Endothelial cell of umbilical vein (primary cell): ENCODE measurements at regions not wholly inside any gene's neighbourhood (a gene's known extent, or its start where the extent isn't known, plus 50 kb on each side); places are given as distances from the start of the nearest gene placed in this dataset.

Experiments
- BruUV-seq: library from RNA; stranded (reverse); fragments of 400-500 nt; replicated peaks from 2 replicates; lab custom pipeline; 2021; lab: Mats Ljungman, UMichigan
- CTCF ChIA-PET: fragments of 300-600, 350-600 bp; sonication (Branson Sonifier 250); formaldehyde crosslinking; loops from one replicate; lab custom pipeline; 2021; ENCODE audit warnings: antibody characterized with exemption, inconsistent platforms; lab: Charles Lee
- POLR2A ChIA-PET: fragments of 300-600, 350-600 bp; sonication (Branson Sonifier 250); formaldehyde crosslinking; loops from one replicate; lab custom pipeline; 2021; ENCODE audit warnings: antibody characterized with exemption, inconsistent platforms; lab: Charles Lee
- DNase-seq: peaks from one replicate; pipeline ENCODE4 v3.0.0-alpha.2; 2011; ENCODE audit warnings: low read depth, low spot score
- FAIRE-seq: peaks from 2 replicates; lab custom pipeline; 2011; peaks lifted over from hg19 to GRCh38; lab: Jason Lieb, UNC
- H2AFZ ChIP-seq: 2 replicates; pipeline ENCODE4 v1.6.0; 2012; ENCODE audit warnings: low read depth, low read length, control low read depth, inconsistent platforms
- H3K27ac ChIP-seq: 2 replicates; pipeline ENCODE4 v1.5.1; 2011; ENCODE audit warnings: low read depth, mild to moderate bottlenecking, control low read depth, low read length, moderate library complexity; ENCODE audit not compliant: insufficient read depth
- H3K27me3 ChIP-seq, 2 experiments: 2 replicates each; pipeline versions ENCODE4 v1.6.0 to v1.6.1; 2011; ENCODE audit warnings: low read length in 2 of 2, mixed read lengths in 1 of 2; ENCODE audit not compliant: control insufficient read depth in 2 of 2, insufficient read depth in 2 of 2
- H3K36me3 ChIP-seq, 2 experiments: 2 replicates in 1 of 2; 3 replicates in 1 of 2; pipeline ENCODE4 v1.5.1; 2011; ENCODE audit warnings: low read length in 2 of 2, mild to moderate bottlenecking in 1 of 2, moderate library complexity in 1 of 2; ENCODE audit not compliant: control insufficient read depth in 2 of 2, insufficient read depth in 2 of 2; ENCODE audit errors: extremely low read depth in 1 of 2
- H3K4me1 ChIP-seq: 3 replicates; pipeline ENCODE4 v1.5.1; 2011; ENCODE audit warnings: mild to moderate bottlenecking, low read length; ENCODE audit not compliant: control insufficient read depth, insufficient read depth; ENCODE audit errors: extremely low read depth
- H3K4me2 ChIP-seq: 2 replicates; pipeline ENCODE4 v1.6.1; 2011; ENCODE audit warnings: low read length, control low read depth, mixed read lengths; ENCODE audit not compliant: insufficient read depth
- H3K4me3 ChIP-seq, 3 experiments: fragments of 200-600 bp in 1 of 3; sonication (generic), shearing (Covaris generic) in 1 of 3; replicated peaks in 1 of 3; 2 replicates each; pipeline ENCODE4 v1.5.1; 2011 to 2016; ENCODE audit warnings: control low read depth in 3 of 3, low read length in 3 of 3, mild to moderate bottlenecking in 2 of 3, inconsistent platforms in 1 of 3, low read depth in 1 of 3, moderate library complexity in 1 of 3; ENCODE audit not compliant: insufficient read depth in 1 of 3
- H3K79me2 ChIP-seq: 2 replicates; pipeline ENCODE4 v1.6.0; 2012; ENCODE audit warnings: low read length, inconsistent platforms; ENCODE audit not compliant: control insufficient read depth, insufficient read depth
- H3K9ac ChIP-seq: replicated peaks from 2 replicates; pipeline ENCODE3; 2011; ENCODE audit warnings: low read length, control low read depth; ENCODE audit not compliant: insufficient read depth; ENCODE audit errors: extremely low read depth
- H3K9me1 ChIP-seq: replicated peaks from 3 replicates; pipeline ENCODE4 v1.6.0; 2011; ENCODE audit warnings: mild to moderate bottlenecking, low read length; ENCODE audit not compliant: control insufficient read depth, insufficient read depth; ENCODE audit errors: extremely low read depth
- H3K9me3 ChIP-seq: replicated peaks from 2 replicates; pipeline ENCODE4 v1.5.1; 2012; ENCODE audit warnings: low read length, inconsistent platforms; ENCODE audit not compliant: control insufficient read depth, insufficient read depth
- H4K20me1 ChIP-seq: replicated peaks from 2 replicates; pipeline ENCODE3; 2011; ENCODE audit warnings: mild to moderate bottlenecking, low read length; ENCODE audit not compliant: control insufficient read depth, insufficient read depth; ENCODE audit errors: extremely low read depth
- EZH2 ChIP-seq: IDR thresholded peaks from 2 replicates; pipeline ENCODE4 v1.6.1; 2012; ENCODE audit warnings: borderline replicate concordance, low read depth, mild to moderate bottlenecking, moderate library complexity, low read length, inconsistent platforms; ENCODE audit not compliant: severe bottlenecking
- FOS ChIP-seq: IDR thresholded peaks from 2 replicates; pipeline ENCODE4 v1.6.1; 2011; ENCODE audit warnings: mild to moderate bottlenecking, low read length, moderate library complexity, borderline replicate concordance; ENCODE audit not compliant: insufficient read depth
- GATA2 ChIP-seq: IDR thresholded peaks from 2 replicates; pipeline ENCODE4 v1.7.0; 2011; ENCODE audit warnings: low read depth, mild to moderate bottlenecking, moderate library complexity, mixed read lengths, low read length; ENCODE audit not compliant: insufficient read length, insufficient read depth
- JUN ChIP-seq: IDR thresholded peaks from 2 replicates; pipeline ENCODE4 v1.6.1; 2011; ENCODE audit warnings: borderline replicate concordance, low read depth; ENCODE audit not compliant: insufficient read length, insufficient read depth
- MYC ChIP-seq: IDR thresholded peaks from one replicate; pipeline ENCODE4 v1.6.1; 2011; ENCODE audit warnings: mild to moderate bottlenecking, low read depth, low read length
- POLR2A ChIP-seq: IDR thresholded peaks from 2 replicates; pipeline ENCODE4 v1.6.1; 2012; ENCODE audit warnings: low read depth, mild to moderate bottlenecking, control low read depth, low read length
- POLR2AphosphoS5 ChIP-seq: IDR thresholded peaks from 2 replicates; pipeline ENCODE4 v1.6.1; 2012; ENCODE audit warnings: low read depth, mild to moderate bottlenecking, control low read depth, low read length, moderate library complexity; ENCODE audit not compliant: insufficient read depth
- dilution Hi-C: fragments of 300-500 bp; cut with MboI; formaldehyde crosslinking; loops from one replicate; pipeline ENCODE4 v1.15.0; 2019; ENCODE audit warnings: low sequenced_read_pairs; ENCODE audit not compliant: extremely low pct_ligation_motif_present
- intact Hi-C: fragments of 100-400 bp; cut with micrococcal nuclease; formaldehyde crosslinking; loops from one replicate; pipeline ENCODE4 v1.10.0; 2022
- TF ChIP-seq, protein P1 (sequence below): IDR thresholded peaks from 2 replicates; pipeline ENCODE4 v1.6.1; 2011; ENCODE audit not compliant: insufficient read depth, insufficient read length
- TF ChIP-seq, protein P2 (sequence below), 2 donors: IDR thresholded peaks; 1 replicate in 1 of 2; 2 replicates in 1 of 2; pipeline ENCODE4 v1.5.1; 2011; ENCODE audit warnings: low read length in 2 of 2, mild to moderate bottlenecking in 2 of 2, moderate library complexity in 2 of 2, control low read depth in 1 of 2, inconsistent platforms in 1 of 2, low read depth in 1 of 2; ENCODE audit not compliant: insufficient read depth in 1 of 2; ENCODE audit errors: extremely low read depth in 1 of 2

DNA sequence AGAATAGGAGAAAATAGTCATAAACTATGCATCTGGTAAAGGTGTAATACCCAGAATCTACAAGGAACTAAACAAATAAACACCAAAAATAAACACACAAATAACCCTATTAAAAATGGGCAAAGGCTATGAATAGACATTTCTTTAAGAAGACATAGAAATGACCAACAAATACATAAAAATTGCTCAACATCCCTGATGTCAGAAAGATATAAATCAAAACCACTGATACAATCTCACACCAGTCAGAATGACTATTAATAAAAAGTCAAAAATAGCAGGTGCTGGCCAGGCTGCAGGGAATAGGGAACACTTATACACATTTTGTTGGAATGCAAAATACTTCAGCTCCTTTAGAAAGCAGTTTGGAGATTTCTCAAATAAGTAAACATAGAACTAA is 352.1 kb upstream of the SLITRK1 start:
- dilution Hi-C loops (no loop called here), intact Hi-C loops (no loop called here)
- no TSS peak for BruUV-seq
- DNase-seq (no peak), FAIRE-seq (no peak)
- Histone ChIP-seq H3K79me2 (no peaks in the 10 kb centered on the region), H3K27me3 (no peaks in the 10 kb centered on the region), H3K4me1 (no peaks in the 10 kb centered on the region), H4K20me1 (no peaks in the 10 kb centered on the region), H3K9me3 (peaks cover 2% of the 10 kb centered on the region), H3K36me3 (no peaks in the 10 kb centered on the region), H3K27ac (no peak overlapping the region), H3K4me3 (no peak overlapping the region), H3K4me2 (no peak overlapping the region), H2AFZ (no peak overlapping the region), H3K9me1 (no peaks in the 10 kb centered on the region), H3K9ac (no peak overlapping the region)
- ChIA-PET CTCF (no interaction called here), POLR2A (no interaction called here)
- TF ChIP-seq MYC (no peak), EZH2 (no peak), POLR2A (no peak), POLR2AphosphoS5 (no peak), JUN (no peak), GATA2 (no peak)

DNA sequence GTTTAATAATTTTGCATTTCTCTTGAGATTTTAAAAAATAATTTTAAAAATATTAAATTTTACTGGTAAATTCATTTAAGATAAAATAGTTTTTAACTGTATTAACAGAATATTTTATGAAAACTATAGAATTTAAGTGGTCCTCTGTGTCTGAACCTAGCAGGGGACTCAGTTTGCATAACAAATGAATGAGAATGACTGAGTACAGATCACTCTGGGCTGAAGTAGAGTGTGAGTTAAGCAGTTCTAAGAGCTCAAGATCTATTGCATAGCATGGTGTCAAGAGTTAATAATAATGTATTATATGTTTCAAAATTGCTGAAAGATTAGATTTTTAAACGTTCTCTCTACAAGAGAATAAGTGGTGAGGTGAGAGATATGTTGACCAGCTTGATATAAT is 348.3 kb upstream of the SLITRK1 start:
- no TSS peak for BruUV-seq
- no peaks in the 10 kb centered on the region for H4K20me1 ChIP-seq
- CTCF ChIA-PET, result no interaction called here
- H3K27me3 ChIP-seq, result no peaks in the 10 kb centered on the region
- no peak overlapping the region for H3K27ac ChIP-seq
- no peak overlapping the region for H2AFZ ChIP-seq
- no peaks in the 10 kb centered on the region for H3K79me2 ChIP-seq
- no peaks in the 10 kb centered on the region for H3K36me3 ChIP-seq
- DNase-seq (no peak), FAIRE-seq (no peak)
- dilution Hi-C loops, result no loop called here
- TF ChIP-seq POLR2AphosphoS5 (no peak), EZH2 (no peak), JUN (no peak), POLR2A (no peak), FOS (no peak), GATA2 (no peak), MYC (no peak)
- TF ChIP-seq, protein P1, sequence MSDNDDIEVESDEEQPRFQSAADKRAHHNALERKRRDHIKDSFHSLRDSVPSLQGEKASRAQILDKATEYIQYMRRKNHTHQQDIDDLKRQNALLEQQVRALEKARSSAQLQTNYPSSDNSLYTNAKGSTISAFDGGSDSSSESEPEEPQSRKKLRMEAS, result no peak
- TF ChIP-seq, protein P2, sequence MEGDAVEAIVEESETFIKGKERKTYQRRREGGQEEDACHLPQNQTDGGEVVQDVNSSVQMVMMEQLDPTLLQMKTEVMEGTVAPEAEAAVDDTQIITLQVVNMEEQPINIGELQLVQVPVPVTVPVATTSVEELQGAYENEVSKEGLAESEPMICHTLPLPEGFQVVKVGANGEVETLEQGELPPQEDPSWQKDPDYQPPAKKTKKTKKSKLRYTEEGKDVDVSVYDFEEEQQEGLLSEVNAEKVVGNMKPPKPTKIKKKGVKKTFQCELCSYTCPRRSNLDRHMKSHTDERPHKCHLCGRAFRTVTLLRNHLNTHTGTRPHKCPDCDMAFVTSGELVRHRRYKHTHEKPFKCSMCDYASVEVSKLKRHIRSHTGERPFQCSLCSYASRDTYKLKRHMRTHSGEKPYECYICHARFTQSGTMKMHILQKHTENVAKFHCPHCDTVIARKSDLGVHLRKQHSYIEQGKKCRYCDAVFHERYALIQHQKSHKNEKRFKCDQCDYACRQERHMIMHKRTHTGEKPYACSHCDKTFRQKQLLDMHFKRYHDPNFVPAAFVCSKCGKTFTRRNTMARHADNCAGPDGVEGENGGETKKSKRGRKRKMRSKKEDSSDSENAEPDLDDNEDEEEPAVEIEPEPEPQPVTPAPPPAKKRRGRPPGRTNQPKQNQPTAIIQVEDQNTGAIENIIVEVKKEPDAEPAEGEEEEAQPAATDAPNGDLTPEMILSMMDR (IDR thresholded peaks at IDR 0.05; ENCODE audit: extremely low read depth in 1 of 2, insufficient read depth in 1 of 2, low read depth in 1 of 2, low read length in 2 of 2), result no peak
- no peak overlapping the region for H3K4me3 ChIP-seq
- POLR2A ChIA-PET, result no interaction called here
- H3K4me2 ChIP-seq, result no peak overlapping the region
- H3K4me1 ChIP-seq, result no peaks in the 10 kb centered on the region
- H3K9me3 ChIP-seq, result peaks cover 2% of the 10 kb centered on the region
- intact Hi-C loops, result no loop called here
- no peaks in the 10 kb centered on the region for H3K9me1 ChIP-seq
- H3K9ac ChIP-seq, result no peak overlapping the region
